ENCODE measurements at regions not wholly inside any gene's neighbourhood (a gene's known extent, or its start where the extent isn't known, plus 50 kb on each side); places are given as distances from the start of the nearest gene placed in this dataset.

GRCh38 chr13:74838096-74838495 lies 643.9 kb downstream of the TBC1D4 start:
- no peaks in the 10 kb centered on the region for H3K4me1 Mint-ChIP-seq (ENCODE audit: low read depth)
- TF ChIP-seq CTCF (IDR thresholded peaks at IDR 0.05), result no peak
- H3K4me3 ChIP-seq (ENCODE audit: low read length), result no peak overlapping the region
- no peaks in the 10 kb centered on the region for H3K27me3 ChIP-seq (ENCODE audit: control insufficient read depth in 1 of 2, insufficient read depth in 2 of 2, low read length in 2 of 2)
- ChIA-PET CTCF (interaction anchor here (1.4 kb wide), 1 partner anchor 11 kb away, joined by 3 read pairs; no protein-coding TSS in a partner anchor), POLR2A (no interaction called here)
- H3K4me1 ChIP-seq (ENCODE audit: insufficient read depth, low read length), result no peaks in the 10 kb centered on the region
- no peaks in the 10 kb centered on the region for H3K9me3 Mint-ChIP-seq
- H3K36me3 Mint-ChIP-seq (ENCODE audit: low read depth), result no peaks in the 10 kb centered on the region
- no peaks in the 10 kb centered on the region for H3K36me3 ChIP-seq (ENCODE audit: insufficient read depth, low read length)
- no peak for ATAC-seq (ENCODE audit: poor library complexity)
- no peak overlapping the region for H3K4me3 Mint-ChIP-seq
- H3K9me3 ChIP-seq (ENCODE audit: control insufficient read depth in 1 of 2, insufficient read depth in 1 of 2, low read length in 2 of 2), result no peaks in the 10 kb centered on the region
- H3K27ac ChIP-seq (ENCODE audit: low read depth in 1 of 2, low read length in 2 of 2), result no peak overlapping the region
- no peak overlapping the region for H3K27ac Mint-ChIP-seq
- peak in 1 of 14 experiments; percentile 34 for DNase-seq
- H3K27me3 Mint-ChIP-seq, result no peaks in the 10 kb centered on the region
- intact Hi-C loops (cut with DNase I, micrococcal nuclease), result no loop called here

DNA sequence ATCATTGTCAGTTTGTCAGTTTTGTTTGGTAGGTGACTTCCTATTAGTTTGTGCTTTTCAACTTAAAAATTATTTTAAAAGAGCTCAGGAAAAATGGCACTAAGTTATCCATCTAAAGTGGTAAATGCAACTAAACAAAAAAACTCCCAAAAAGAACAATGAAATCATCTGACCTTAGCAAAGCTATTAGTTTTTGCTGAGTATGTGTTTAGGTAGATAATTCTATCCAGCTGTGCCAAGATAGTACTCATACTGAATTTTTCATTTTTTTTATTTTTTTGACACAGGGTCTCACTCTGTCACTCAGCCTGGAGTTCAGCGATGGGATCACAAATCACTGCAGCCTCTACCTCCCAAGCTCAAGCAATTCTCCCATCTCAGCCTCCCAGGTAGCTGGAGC lies 645.3 kb downstream of the TBC1D4 start:
- intact Hi-C loops (cut with DNase I, micrococcal nuclease), result no loop called here
- Mint-ChIP-seq H3K27me3 (no peaks in the 10 kb centered on the region), H3K9me3 (no peaks in the 10 kb centered on the region), H3K4me1 (ENCODE audit: low read depth) (no peaks in the 10 kb centered on the region), H3K4me3 (no peak overlapping the region), H3K36me3 (ENCODE audit: low read depth) (no peaks in the 10 kb centered on the region), H3K27ac (no peak overlapping the region)
- Histone ChIP-seq H3K9me3 (ENCODE audit: control insufficient read depth in 1 of 2, insufficient read depth in 1 of 2, low read length in 2 of 2) (no peaks in the 10 kb centered on the region), H3K27me3 (ENCODE audit: control insufficient read depth in 1 of 2, insufficient read depth in 2 of 2, low read length in 2 of 2) (no peaks in the 10 kb centered on the region), H3K4me1 (ENCODE audit: insufficient read depth, low read length) (no peaks in the 10 kb centered on the region), H3K4me3 (ENCODE audit: low read length) (no peak overlapping the region), H3K36me3 (ENCODE audit: insufficient read depth, low read length) (no peaks in the 10 kb centered on the region), H3K27ac (ENCODE audit: low read depth in 1 of 2, low read length in 2 of 2) (no peak overlapping the region)
- no peak for DNase-seq
- POLR2A ChIA-PET, result no interaction called here
- no peak for TF ChIP-seq CTCF (IDR thresholded peaks at IDR 0.05)
- CTCF ChIA-PET, result no interaction called here
- no peak for ATAC-seq (ENCODE audit: poor library complexity)

DNA sequence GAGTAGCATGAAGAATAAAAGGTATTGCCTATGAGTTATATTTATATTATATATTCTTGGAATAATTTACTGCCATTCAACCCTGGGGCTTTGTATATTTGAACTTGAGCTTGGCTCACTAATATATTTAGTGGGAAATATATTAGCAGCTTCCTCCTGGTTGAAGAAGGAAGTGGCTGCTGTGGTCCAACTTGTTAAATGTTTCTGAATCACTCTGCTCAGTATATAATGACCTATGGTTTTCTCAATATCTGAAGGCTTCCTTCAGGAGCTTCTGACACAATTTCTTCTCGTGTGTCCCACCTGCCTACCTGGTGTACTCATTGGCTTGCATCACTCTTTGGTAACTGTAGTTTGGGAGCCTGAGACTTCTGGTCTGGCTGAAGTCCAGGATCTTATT lies 646.4 kb downstream of the TBC1D4 start:
- H3K4me3 Mint-ChIP-seq, result no peak overlapping the region
- no peaks in the 10 kb centered on the region for H3K4me1 ChIP-seq (ENCODE audit: insufficient read depth, low read length)
- TF ChIP-seq CTCF (IDR thresholded peaks at IDR 0.05), result no peak
- DNase-seq (peak in 1 of 14 experiments; percentile 31), ATAC-seq (ENCODE audit: poor library complexity) (no peak)
- no peaks in the 10 kb centered on the region for H3K27me3 ChIP-seq (ENCODE audit: control insufficient read depth in 1 of 2, insufficient read depth in 2 of 2, low read length in 2 of 2)
- H3K4me3 ChIP-seq (ENCODE audit: low read length), result no peak overlapping the region
- no peak overlapping the region for H3K27ac ChIP-seq (ENCODE audit: low read depth in 1 of 2, low read length in 2 of 2)
- POLR2A ChIA-PET, result no interaction called here
- no peaks in the 10 kb centered on the region for H3K27me3 Mint-ChIP-seq
- no peaks in the 10 kb centered on the region for H3K9me3 Mint-ChIP-seq
- no peaks in the 10 kb centered on the region for H3K9me3 ChIP-seq (ENCODE audit: control insufficient read depth in 1 of 2, insufficient read depth in 1 of 2, low read length in 2 of 2)
- H3K36me3 Mint-ChIP-seq (ENCODE audit: low read depth), result no peaks in the 10 kb centered on the region
- no peak overlapping the region for H3K27ac Mint-ChIP-seq
- no peaks in the 10 kb centered on the region for H3K4me1 Mint-ChIP-seq (ENCODE audit: low read depth)
- H3K36me3 ChIP-seq (ENCODE audit: insufficient read depth, low read length), result no peaks in the 10 kb centered on the region
- intact Hi-C loops (cut with DNase I, micrococcal nuclease), result no loop called here
- CTCF ChIA-PET, result no interaction called here
